Parathyroid adenoma (tissue), 2 donors: ENCODE measurements at regions not wholly inside any gene's neighbourhood (a gene's known extent, or its start where the extent isn't known, plus 50 kb on each side); places are given as distances from the start of the nearest gene placed in this dataset.

Source experiments
- H2AFZ ChIP-seq: fragments of 300-600 bp; sonication (generic); one replicate; pipeline ENCODE4 v1.7.0; 2017; ENCODE audit warnings: antibody characterized with exemption, mild to moderate bottlenecking
- H3K27ac ChIP-seq: fragments of 300-600 bp; sonication (generic); one replicate; pipeline ENCODE4 v1.7.0; 2017
- H3K27me3 ChIP-seq: fragments of 300-600 bp; sonication (generic); one replicate; pipeline ENCODE4 v1.7.0; 2017; ENCODE audit warnings: low read length; ENCODE audit not compliant: control insufficient read depth, insufficient read depth
- H3K36me3 ChIP-seq: fragments of 300-600 bp; sonication (generic); one replicate; pipeline ENCODE4 v1.7.0; 2017; ENCODE audit warnings: low read length; ENCODE audit not compliant: control insufficient read depth, insufficient read depth
- H3K4me1 ChIP-seq: fragments of 300-600 bp; sonication (generic); one replicate; pipeline ENCODE4 v1.7.0; 2017; ENCODE audit warnings: control low read depth
- H3K4me2 ChIP-seq: fragments of 300-600 bp; sonication (generic); one replicate; pipeline ENCODE4 v1.7.0; 2017; ENCODE audit warnings: low read length
- H3K4me3 ChIP-seq: fragments of 300-600 bp; sonication (generic); one replicate; pipeline ENCODE4 v1.7.0; 2017; ENCODE audit warnings: low read depth, low read length
- H3K79me2 ChIP-seq: fragments of 300-600 bp; sonication (generic); one replicate; pipeline ENCODE4 v1.7.0; 2017; ENCODE audit warnings: control low read depth
- H3K9ac ChIP-seq: fragments of 300-600 bp; sonication (generic); one replicate; pipeline ENCODE4 v1.7.0; 2017; ENCODE audit warnings: mild to moderate bottlenecking
- H3K9me3 ChIP-seq: fragments of 300-600 bp; sonication (generic); one replicate; pipeline ENCODE4 v1.7.0; 2017; ENCODE audit warnings: low read length; ENCODE audit not compliant: control insufficient read depth
- CTCF ChIP-seq: fragments of 300-600 bp; sonication (generic); IDR thresholded peaks from one replicate; pipeline ENCODE4 v1.7.0; 2017; ENCODE audit warnings: antibody characterized with exemption, mild to moderate bottlenecking
- donor health status: primary hyperparathyroidism.

GRCh38 chr11:96694338-96694737 is 304.5 kb downstream of the JRKL start:
- Histone ChIP-seq H3K79me2 (no peaks in the 10 kb centered on the region), H3K9ac (no peak overlapping the region), H3K4me1 (no peaks in the 10 kb centered on the region), H3K4me3 (no peak overlapping the region), H3K36me3 (no peaks in the 10 kb centered on the region), H3K9me3 (no peaks in the 10 kb centered on the region), H3K27me3 (no peaks in the 10 kb centered on the region), H2AFZ (no peak overlapping the region), H3K27ac (no peak overlapping the region), H3K4me2 (no peak overlapping the region)
- TF ChIP-seq CTCF = no peak

GRCh38 chr11:96696731-96697130 is 306.9 kb downstream of the JRKL start:
- H3K9me3 ChIP-seq = no peaks in the 10 kb centered on the region
- no peak for TF ChIP-seq CTCF
- no peaks in the 10 kb centered on the region for H3K79me2 ChIP-seq
- H3K4me3 ChIP-seq = no peak overlapping the region
- H3K4me2 ChIP-seq = no peak overlapping the region
- H3K9ac ChIP-seq = no peak overlapping the region
- no peaks in the 10 kb centered on the region for H3K4me1 ChIP-seq
- H2AFZ ChIP-seq = no peak overlapping the region
- H3K27ac ChIP-seq = no peak overlapping the region
- no peaks in the 10 kb centered on the region for H3K36me3 ChIP-seq
- no peaks in the 10 kb centered on the region for H3K27me3 ChIP-seq

- Histone ChIP-seq H3K4me3 (no peak overlapping the region), H3K4me1 (no peaks in the 10 kb centered on the region), H3K27ac (no peak overlapping the region), H3K27me3 (no peaks in the 10 kb centered on the region), H3K9ac (no peak overlapping the region), H3K79me2 (no peaks in the 10 kb centered on the region), H2AFZ (no peak overlapping the region), H3K9me3 (no peaks in the 10 kb centered on the region), H3K36me3 (no peaks in the 10 kb centered on the region), H3K4me2 (no peak overlapping the region)
- no peak for TF ChIP-seq CTCF
Measured at GRCh38 chr11:96697466-96697865, 307.7 kb downstream of the JRKL start.

GRCh38 chr11:96704847-96705246 is 315.0 kb downstream of the JRKL start:
- TF ChIP-seq CTCF = no peak
- H3K9me3 ChIP-seq = no peaks in the 10 kb centered on the region
- H3K27me3 ChIP-seq = no peaks in the 10 kb centered on the region
- no peaks in the 10 kb centered on the region for H3K4me1 ChIP-seq
- H3K36me3 ChIP-seq = no peaks in the 10 kb centered on the region
- H3K9ac ChIP-seq = no peak overlapping the region
- no peak overlapping the region for H2AFZ ChIP-seq
- H3K4me2 ChIP-seq = no peak overlapping the region
- no peak overlapping the region for H3K27ac ChIP-seq
- H3K4me3 ChIP-seq = no peak overlapping the region
- H3K79me2 ChIP-seq = no peaks in the 10 kb centered on the region

GRCh38 chr11:96706761-96707160 is 316.9 kb downstream of the JRKL start:
- H3K4me3 ChIP-seq = no peak overlapping the region
- H3K27me3 ChIP-seq = no peaks in the 10 kb centered on the region
- no peak overlapping the region for H3K27ac ChIP-seq
- H3K36me3 ChIP-seq = no peaks in the 10 kb centered on the region
- H3K4me2 ChIP-seq = no peak overlapping the region
- no peak for TF ChIP-seq CTCF
- H3K4me1 ChIP-seq = no peaks in the 10 kb centered on the region
- H3K9me3 ChIP-seq = no peaks in the 10 kb centered on the region
- no peaks in the 10 kb centered on the region for H3K79me2 ChIP-seq
- H3K9ac ChIP-seq = no peak overlapping the region
- no peak overlapping the region for H2AFZ ChIP-seq
